CD4-positive, alpha-beta T cell (primary cell): ENCODE measurements at regions not wholly inside any gene's neighbourhood (a gene's known extent, or its start where the extent isn't known, plus 50 kb on each side); places are given as distances from the start of the nearest gene placed in this dataset.

ENCODE experiments used
- ATAC-seq: fragments of 200-7000 bp; cut with Tn5 transposase; one replicate; pipeline ENCODE4 v1.10.0; 2022; ENCODE audit warnings: mild to moderate bottlenecking; ENCODE audit not compliant: poor library complexity
- CTCF ChIA-PET: fragments of 350-600 bp; sonication (Branson Sonifier 250); formaldehyde crosslinking; loops from one replicate; lab custom pipeline; 2021; ENCODE audit warnings: antibody characterized with exemption, inconsistent platforms; lab: Charles Lee
- POLR2A ChIA-PET: fragments of 350-600 bp; sonication (Branson Sonifier 250); formaldehyde crosslinking; loops from one replicate; lab custom pipeline; 2021; ENCODE audit warnings: antibody characterized with exemption, inconsistent platforms; lab: Charles Lee
- DNase-seq, 14 experiments: peaks; one replicate each; pipeline ENCODE4 v3.0.0-alpha.2; 2013 to 2020; ENCODE audit warnings: mixed read lengths in 2 of 14
- H3K27ac ChIP-seq, 2 donors: one replicate each; pipeline versions ENCODE4 v1.5.1 to v1.7.0; 2013; ENCODE audit warnings: low read length in 2 of 2, low read depth in 1 of 2, mild to moderate bottlenecking in 1 of 2
- H3K27me3 ChIP-seq, 2 experiments: 1 replicate in 1 of 2; 2 replicates in 1 of 2; pipeline versions ENCODE4 v1.6.1 to v1.7.0; 2013; ENCODE audit warnings: low read length in 2 of 2, control low read depth in 1 of 2, mild to moderate bottlenecking in 1 of 2, moderate library complexity in 1 of 2; ENCODE audit not compliant: insufficient read depth in 2 of 2, control insufficient read depth in 1 of 2
- H3K36me3 ChIP-seq: one replicate; pipeline ENCODE4 v1.6.1; 2013; ENCODE audit warnings: low read length, control low read depth; ENCODE audit not compliant: insufficient read depth
- H3K4me1 ChIP-seq: one replicate; pipeline ENCODE4 v1.6.1; 2013; ENCODE audit warnings: low read length, control low read depth; ENCODE audit not compliant: insufficient read depth
- H3K4me3 ChIP-seq: one replicate; pipeline ENCODE4 v1.5.1; 2013; ENCODE audit warnings: mild to moderate bottlenecking, low read length, moderate library complexity
- H3K9me3 ChIP-seq, 2 experiments: 1 replicate in 1 of 2; 2 replicates in 1 of 2; pipeline versions ENCODE4 v1.6.1 to v1.7.0; 2013; ENCODE audit warnings: low read length in 2 of 2, mild to moderate bottlenecking in 2 of 2, control low read depth in 1 of 2, moderate library complexity in 1 of 2; ENCODE audit not compliant: control insufficient read depth in 1 of 2, insufficient read depth in 1 of 2
- H3K27ac Mint-ChIP-seq: one replicate; pipeline ENCODE4 v1.8.0; 2020; ENCODE audit warnings: mixed read lengths
- H3K27me3 Mint-ChIP-seq: one replicate; pipeline ENCODE4 v1.8.0; 2021; ENCODE audit warnings: mixed read lengths
- H3K36me3 Mint-ChIP-seq: one replicate; pipeline ENCODE4 v1.8.0; 2021; ENCODE audit warnings: low read depth, mixed read lengths
- H3K4me1 Mint-ChIP-seq: one replicate; pipeline ENCODE4 v1.8.0; 2021; ENCODE audit warnings: low read depth, mixed read lengths
- H3K4me3 Mint-ChIP-seq: one replicate; pipeline ENCODE4 v1.8.0; 2020; ENCODE audit warnings: mild to moderate bottlenecking, mixed read lengths
- H3K9me3 Mint-ChIP-seq: one replicate; pipeline ENCODE4 v1.8.0; 2020; ENCODE audit warnings: mixed read lengths
- CTCF ChIP-seq: fragments of 200-600 bp; IDR thresholded peaks from one replicate; pipeline ENCODE4 v1.8.0; 2022; ENCODE audit warnings: antibody characterized with exemption, mild to moderate bottlenecking
- intact Hi-C, 2 experiments: fragments of 100-400 bp; cut with DNase I in 1 of 2; cut with micrococcal nuclease in 1 of 2; formaldehyde crosslinking; loops; one replicate each; pipeline versions ENCODE4 v1.15.1 to v1.9.0; 2023 to 2025; cut with DNase I, micrococcal nuclease

- intact Hi-C loops: no loop called here
- ChIA-PET CTCF (no interaction called here), POLR2A (no interaction called here)
- H3K4me3 Mint-ChIP-seq: no peak overlapping the region
- no peaks in the 10 kb centered on the region for H3K9me3 Mint-ChIP-seq
- Histone ChIP-seq H3K4me1 (no peaks in the 10 kb centered on the region), H3K27me3 (peaks cover 0 to 5% of the 10 kb centered on the region in 2 experiments), H3K4me3 (no peak overlapping the region), H3K9me3 (peaks cover 0 to 12% of the 10 kb centered on the region in 2 experiments), H3K27ac (no peak overlapping the region), H3K36me3 (no peaks in the 10 kb centered on the region)
- TF ChIP-seq CTCF: no peak
- H3K36me3 Mint-ChIP-seq: no peaks in the 10 kb centered on the region
- H3K27ac Mint-ChIP-seq: no peak overlapping the region
- no peaks in the 10 kb centered on the region for H3K4me1 Mint-ChIP-seq
- DNase-seq (no peak), ATAC-seq (no peak)
- no peaks in the 10 kb centered on the region for H3K27me3 Mint-ChIP-seq
Measured at GRCh38 chr16:86894925-86895324, 316.6 kb downstream of the FOXL1 start.

- no peaks in the 10 kb centered on the region for H3K9me3 Mint-ChIP-seq
- ChIA-PET CTCF (no interaction called here), POLR2A (no interaction called here)
- no peaks in the 10 kb centered on the region for H3K4me1 Mint-ChIP-seq
- DNase-seq (no peak), ATAC-seq (no peak)
- Histone ChIP-seq H3K9me3 (peaks cover 0 to 12% of the 10 kb centered on the region in 2 experiments), H3K27me3 (peaks cover 0 to 5% of the 10 kb centered on the region in 2 experiments), H3K36me3 (no peaks in the 10 kb centered on the region), H3K27ac (no peak overlapping the region), H3K4me1 (no peaks in the 10 kb centered on the region), H3K4me3 (no peak overlapping the region)
- no peak overlapping the region for H3K27ac Mint-ChIP-seq
- H3K36me3 Mint-ChIP-seq: no peaks in the 10 kb centered on the region
- H3K4me3 Mint-ChIP-seq: no peak overlapping the region
- intact Hi-C loops: no loop called here
- H3K27me3 Mint-ChIP-seq: no peaks in the 10 kb centered on the region
- no peak for TF ChIP-seq CTCF
Measured at GRCh38 chr16:86895606-86896005, 317.3 kb downstream of the FOXL1 start.

DNA sequence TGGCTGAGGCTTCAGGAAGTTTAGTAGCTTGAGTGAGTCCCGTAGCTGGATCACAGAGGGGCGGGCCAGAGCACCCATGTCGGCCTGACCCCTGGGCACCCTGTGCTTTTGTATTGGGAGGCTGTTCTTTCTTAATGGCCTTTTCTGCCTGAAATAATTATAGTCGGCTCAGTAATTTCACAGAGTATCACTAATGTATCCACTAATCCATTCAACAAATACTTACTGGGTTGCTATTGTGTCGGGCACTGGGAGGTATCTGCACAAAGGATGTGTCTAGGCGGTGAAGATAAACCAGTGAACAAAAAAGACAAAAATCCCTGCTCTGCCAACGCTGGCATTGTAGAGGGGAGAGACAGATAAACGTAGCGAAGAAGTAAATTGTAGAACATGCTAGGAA lies 318.6 kb downstream of the FOXL1 start:
- Mint-ChIP-seq H3K36me3 (no peaks in the 10 kb centered on the region), H3K4me3 (no peak overlapping the region), H3K9me3 (no peaks in the 10 kb centered on the region), H3K27ac (no peak overlapping the region), H3K27me3 (no peaks in the 10 kb centered on the region), H3K4me1 (no peaks in the 10 kb centered on the region)
- no peak for DNase-seq
- no peak overlapping the region for H3K4me3 ChIP-seq
- peaks cover 0 to 13% of the 10 kb centered on the region in 2 experiments for H3K9me3 ChIP-seq
- no peak for TF ChIP-seq CTCF
- peaks cover 0 to 5% of the 10 kb centered on the region in 2 experiments for H3K27me3 ChIP-seq
- no peak for ATAC-seq
- CTCF ChIA-PET: no interaction called here
- POLR2A ChIA-PET: no interaction called here
- no peaks in the 10 kb centered on the region for H3K36me3 ChIP-seq
- H3K4me1 ChIP-seq: no peaks in the 10 kb centered on the region
- H3K27ac ChIP-seq: no peak overlapping the region
- intact Hi-C loops: no loop called here
